Stimulated activated naive CD8-positive, alpha-beta T cell treated with anti-CD3 and anti-CD28 coated beads, Interleukin-15, Interleukin-2, amounts not matched to agents 100 ng/mL and 50 ng/mL, for 24 hours (primary cell): ENCODE measurements at regions not wholly inside any gene's neighbourhood (a gene's known extent, or its start where the extent isn't known, plus 50 kb on each side); places are given as distances from the start of the nearest gene placed in this dataset.

ENCODE experiments used
- H3K27ac Mint-ChIP-seq: one replicate; pipeline ENCODE4 v1.8.0; 2021; ENCODE audit warnings: mild to moderate bottlenecking, mixed read lengths
- H3K27me3 Mint-ChIP-seq: one replicate; pipeline ENCODE4 v1.8.0; 2021; ENCODE audit warnings: mixed read lengths
- H3K36me3 Mint-ChIP-seq: one replicate; pipeline ENCODE4 v1.8.0; 2021; ENCODE audit warnings: low read depth, mixed read lengths
- H3K4me1 Mint-ChIP-seq: one replicate; pipeline ENCODE4 v1.8.0; 2021; ENCODE audit warnings: low read depth, mixed read lengths
- H3K4me3 Mint-ChIP-seq: one replicate; pipeline ENCODE4 v1.8.0; 2021; ENCODE audit warnings: mild to moderate bottlenecking, mixed read lengths
- H3K9me3 Mint-ChIP-seq: one replicate; pipeline ENCODE4 v1.8.0; 2021; ENCODE audit warnings: mixed read lengths

- no peaks in the 10 kb centered on the region for H3K36me3 Mint-ChIP-seq
- no peaks in the 10 kb centered on the region for H3K27me3 Mint-ChIP-seq
- H3K9me3 Mint-ChIP-seq: peaks cover 15% of the 10 kb centered on the region
- H3K4me3 Mint-ChIP-seq: no peak overlapping the region
- H3K27ac Mint-ChIP-seq: no peak overlapping the region
- H3K4me1 Mint-ChIP-seq: peaks cover 63% of the 10 kb centered on the region
Measured at GRCh38 chr2:204012072-204012653, 75.6 kb downstream of the ICOS start.

DNA sequence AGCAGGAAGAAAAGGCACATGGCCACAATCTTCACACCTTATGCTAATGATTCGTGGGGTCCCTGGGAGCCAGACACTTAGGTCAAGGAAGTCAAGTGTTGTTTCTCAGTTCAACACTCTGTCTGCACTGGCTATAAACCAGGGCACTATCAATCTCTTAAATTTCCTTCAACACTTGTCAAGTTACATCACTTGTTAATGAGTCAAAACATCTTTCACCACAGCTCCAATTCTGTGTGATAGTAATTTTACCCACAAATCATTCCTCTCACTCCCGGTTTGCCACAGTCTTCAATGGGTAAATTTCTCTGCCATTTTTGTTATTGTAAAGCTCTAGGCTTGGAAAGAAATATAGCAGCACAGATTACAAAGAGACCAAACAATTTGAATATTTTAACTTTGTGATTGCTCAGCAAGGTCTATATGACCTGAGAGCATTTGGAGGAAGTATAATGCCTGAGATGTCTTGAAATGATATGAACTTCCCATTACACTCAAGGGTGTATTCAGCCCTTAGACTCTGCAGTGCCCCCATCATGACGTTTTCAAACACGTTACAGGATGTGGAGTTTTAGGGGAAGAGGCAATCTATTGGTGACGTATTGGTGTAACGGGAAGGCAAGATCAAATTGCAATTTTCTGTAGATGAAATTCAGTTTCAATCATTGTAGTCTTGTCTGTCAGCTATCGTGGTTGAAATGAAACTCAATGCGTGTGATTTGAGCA, 78.7 kb downstream of the ICOS start:
- Mint-ChIP-seq H3K27ac (peak overlapping the region; percentile 16), H3K4me3 (no peak overlapping the region), H3K9me3 (peaks cover 11% of the 10 kb centered on the region), H3K27me3 (no peaks in the 10 kb centered on the region), H3K4me1 (peaks cover 59% of the 10 kb centered on the region), H3K36me3 (no peaks in the 10 kb centered on the region)

- no peak overlapping the region for H3K4me3 Mint-ChIP-seq
- no peak overlapping the region for H3K27ac Mint-ChIP-seq
- H3K36me3 Mint-ChIP-seq: no peaks in the 10 kb centered on the region
- peaks cover 11% of the 10 kb centered on the region for H3K9me3 Mint-ChIP-seq
- peaks cover 58% of the 10 kb centered on the region for H3K4me1 Mint-ChIP-seq
- H3K27me3 Mint-ChIP-seq: no peaks in the 10 kb centered on the region
Measured at GRCh38 chr2:204018717-204019116, 82.2 kb downstream of the ICOS start.

- no peak overlapping the region for H3K4me3 Mint-ChIP-seq
- H3K4me1 Mint-ChIP-seq: peaks cover 55% of the 10 kb centered on the region
- H3K27ac Mint-ChIP-seq: peak overlapping the region; percentile 84
Measured at GRCh38 chr2:204019572-204020501, 83.3 kb downstream of the ICOS start.

GRCh38 chr2:204021290-204022081, 84.9 kb downstream of the ICOS start:
- Mint-ChIP-seq H3K4me1 (peaks cover 42% of the 10 kb centered on the region), H3K27ac (no peak overlapping the region), H3K9me3 (peaks cover 8% of the 10 kb centered on the region), H3K4me3 (no peak overlapping the region), H3K27me3 (no peaks in the 10 kb centered on the region), H3K36me3 (no peaks in the 10 kb centered on the region)

More at GRCh38 chr2:204019572-204020501, 83.3 kb downstream of the ICOS start:
- Mint-ChIP-seq H3K9me3 (peaks cover 11% of the 10 kb centered on the region), H3K27me3 (no peaks in the 10 kb centered on the region), H3K36me3 (no peaks in the 10 kb centered on the region)

DNA sequence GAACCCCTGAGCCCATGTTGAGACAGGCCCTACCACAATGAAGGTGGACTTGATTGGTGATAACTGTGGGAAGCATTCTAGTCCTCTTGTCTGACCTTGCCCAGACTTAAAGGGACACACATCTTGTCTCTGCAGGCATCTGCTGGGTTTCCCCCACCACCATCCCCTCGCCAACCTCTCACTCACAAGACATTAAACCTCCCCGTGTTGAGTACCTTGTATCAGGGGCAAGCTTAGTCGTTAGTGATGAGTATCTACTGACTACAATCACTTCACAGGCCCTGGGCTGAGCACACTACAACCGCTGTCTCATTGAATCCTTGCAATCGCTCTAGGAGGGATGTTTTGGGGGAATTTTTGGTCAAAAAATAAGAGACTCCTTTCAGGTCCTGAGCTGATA, 86.0 kb downstream of the ICOS start:
- peak overlapping the region; percentile 9 for H3K27ac Mint-ChIP-seq
- peaks cover 9% of the 10 kb centered on the region for H3K9me3 Mint-ChIP-seq
- no peaks in the 10 kb centered on the region for H3K27me3 Mint-ChIP-seq
- H3K4me1 Mint-ChIP-seq: peaks cover 52% of the 10 kb centered on the region
- H3K36me3 Mint-ChIP-seq: no peaks in the 10 kb centered on the region
- no peak overlapping the region for H3K4me3 Mint-ChIP-seq

- peak overlapping the region; percentile 9 for H3K27ac Mint-ChIP-seq
- no peak overlapping the region for H3K4me3 Mint-ChIP-seq
- H3K27me3 Mint-ChIP-seq: no peaks in the 10 kb centered on the region
- H3K4me1 Mint-ChIP-seq: peaks cover 52% of the 10 kb centered on the region
- no peaks in the 10 kb centered on the region for H3K36me3 Mint-ChIP-seq
- peaks cover 4% of the 10 kb centered on the region for H3K9me3 Mint-ChIP-seq
Measured at GRCh38 chr2:204023088-204023487, 86.5 kb downstream of the ICOS start.

GRCh38 chr2:204024503-204024902, 87.9 kb downstream of the ICOS start:
- no peak overlapping the region for H3K4me3 Mint-ChIP-seq
- no peak overlapping the region for H3K27ac Mint-ChIP-seq
- H3K36me3 Mint-ChIP-seq: no peaks in the 10 kb centered on the region
- peaks cover 4% of the 10 kb centered on the region for H3K9me3 Mint-ChIP-seq
- peaks cover 38% of the 10 kb centered on the region for H3K4me1 Mint-ChIP-seq
- no peaks in the 10 kb centered on the region for H3K27me3 Mint-ChIP-seq

- no peak overlapping the region for H3K27ac Mint-ChIP-seq
- H3K27me3 Mint-ChIP-seq: no peaks in the 10 kb centered on the region
- H3K9me3 Mint-ChIP-seq: peaks cover 4% of the 10 kb centered on the region
- H3K36me3 Mint-ChIP-seq: no peaks in the 10 kb centered on the region
- no peak overlapping the region for H3K4me3 Mint-ChIP-seq
- peaks cover 33% of the 10 kb centered on the region for H3K4me1 Mint-ChIP-seq
Measured at GRCh38 chr2:204024906-204025475, 88.4 kb downstream of the ICOS start.

GRCh38 chr2:204026294-204026693, 89.7 kb downstream of the ICOS start:
- H3K27me3 Mint-ChIP-seq: no peaks in the 10 kb centered on the region
- H3K4me1 Mint-ChIP-seq: peaks cover 29% of the 10 kb centered on the region
- H3K36me3 Mint-ChIP-seq: no peaks in the 10 kb centered on the region
- no peak overlapping the region for H3K4me3 Mint-ChIP-seq
- H3K9me3 Mint-ChIP-seq: peaks cover 4% of the 10 kb centered on the region
- no peak overlapping the region for H3K27ac Mint-ChIP-seq

DNA sequence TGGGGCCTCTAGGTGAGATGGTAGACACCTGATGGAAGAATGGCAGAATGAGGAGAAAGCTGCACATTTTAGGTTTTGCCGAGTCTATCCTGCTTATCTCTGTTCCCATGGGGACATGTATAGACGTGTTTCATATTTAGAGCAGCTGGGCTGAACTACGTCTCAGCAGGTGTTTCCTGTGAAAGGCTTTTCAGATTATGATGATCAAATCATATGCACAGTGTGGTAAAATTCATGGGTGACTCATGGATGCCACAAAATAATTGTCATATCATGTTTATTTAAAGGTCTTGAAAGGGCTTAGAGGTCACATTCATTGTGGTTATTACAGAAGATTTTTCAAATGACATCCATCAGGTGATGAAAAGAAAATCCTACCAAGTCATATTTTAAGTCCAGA, 90.5 kb downstream of the ICOS start:
- Mint-ChIP-seq H3K4me3 (peak overlapping the region; percentile 1), H3K9me3 (peaks cover 4% of the 10 kb centered on the region), H3K27ac (peak overlapping the region; percentile 10), H3K4me1 (peaks cover 25% of the 10 kb centered on the region), H3K27me3 (no peaks in the 10 kb centered on the region), H3K36me3 (no peaks in the 10 kb centered on the region)

DNA sequence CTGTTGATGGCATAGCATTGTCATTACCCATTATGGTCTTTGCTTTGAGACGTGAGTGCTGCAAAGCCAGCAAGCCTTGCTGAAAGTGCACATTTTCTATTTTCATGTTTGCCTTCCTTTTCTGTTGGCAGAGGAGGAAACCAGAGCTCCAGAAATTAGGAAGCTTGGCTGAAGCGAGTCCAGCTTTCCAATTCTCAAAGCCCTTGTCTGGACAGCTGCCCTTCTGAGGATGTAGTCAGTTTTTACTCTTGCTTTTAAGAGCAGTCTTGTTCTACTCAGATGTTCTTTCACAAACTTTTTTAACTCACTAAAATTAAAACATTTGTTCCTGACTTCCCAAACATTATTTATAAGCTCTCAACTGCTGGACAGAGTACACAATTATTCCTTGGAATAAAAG, 93.8 kb downstream of the ICOS start:
- H3K4me1 Mint-ChIP-seq: peaks cover 13% of the 10 kb centered on the region
- no peaks in the 10 kb centered on the region for H3K27me3 Mint-ChIP-seq
- no peaks in the 10 kb centered on the region for H3K36me3 Mint-ChIP-seq
- H3K27ac Mint-ChIP-seq: no peak overlapping the region
- H3K4me3 Mint-ChIP-seq: no peak overlapping the region
- peaks cover 4% of the 10 kb centered on the region for H3K9me3 Mint-ChIP-seq

- H3K27ac Mint-ChIP-seq: no peak overlapping the region
- peaks cover 13% of the 10 kb centered on the region for H3K4me1 Mint-ChIP-seq
- no peaks in the 10 kb centered on the region for H3K36me3 Mint-ChIP-seq
- H3K9me3 Mint-ChIP-seq: peaks cover 4% of the 10 kb centered on the region
- no peaks in the 10 kb centered on the region for H3K27me3 Mint-ChIP-seq
- H3K4me3 Mint-ChIP-seq: no peak overlapping the region
Measured at GRCh38 chr2:204031056-204031455, 94.5 kb downstream of the ICOS start.

DNA sequence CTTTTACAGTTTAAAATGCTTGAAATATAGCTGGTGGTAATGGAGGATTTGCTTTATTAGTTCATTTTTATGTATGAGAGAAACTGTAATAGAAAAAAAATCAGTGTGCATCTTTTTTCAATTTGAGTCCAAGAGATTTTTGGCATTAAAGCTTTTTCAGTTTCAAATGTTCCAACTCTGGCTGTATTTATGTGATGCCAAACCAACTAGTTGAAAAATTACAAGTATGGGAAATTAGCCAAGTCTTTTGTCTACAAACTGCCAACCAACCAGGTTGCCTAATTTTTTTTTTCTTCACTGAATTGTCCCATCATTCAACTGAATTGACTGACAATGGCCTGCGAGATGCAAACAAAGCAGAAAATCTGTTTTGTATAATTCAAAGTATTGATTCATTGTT, 95.7 kb downstream of the ICOS start:
- no peaks in the 10 kb centered on the region for H3K27me3 Mint-ChIP-seq
- no peaks in the 10 kb centered on the region for H3K36me3 Mint-ChIP-seq
- H3K9me3 Mint-ChIP-seq: no peaks in the 10 kb centered on the region

More for the DNA sequence above, 95.7 kb downstream of the ICOS start:
- Mint-ChIP-seq H3K27ac (no peak overlapping the region), H3K4me1 (peaks cover 3% of the 10 kb centered on the region), H3K4me3 (no peak overlapping the region)
